HEK293T (cell line): ENCODE measurements at regions not wholly inside any gene's neighbourhood (a gene's known extent, or its start where the extent isn't known, plus 50 kb on each side); places are given as distances from the start of the nearest gene placed in this dataset.

Source experiments
- CTCF ChIA-PET: fragments of 350-600 bp; formaldehyde crosslinking; extraction: SDS; loops from one replicate; lab custom pipeline; 2021; ENCODE audit warnings: antibody characterized with exemption, inconsistent platforms; lab: Yijun Ruan, JAX
- POLR2A ChIA-PET: fragments of 350-600 bp; formaldehyde crosslinking; extraction: SDS; loops from one replicate; lab custom pipeline; 2020; ENCODE audit warnings: antibody characterized with exemption, inconsistent platforms; lab: Yijun Ruan, JAX
- DNase-seq: peaks from one replicate; pipeline ENCODE4 v3.0.0; 2012; ENCODE audit warnings: mixed read lengths; ENCODE audit errors: extremely low spot score
- ARNT ChIP-seq: fragments of 450-650 bp; IDR thresholded peaks from 2 replicates; pipeline ENCODE4 v1.6.1; 2017; ENCODE audit warnings: mild to moderate bottlenecking
- BHLHE40 ChIP-seq: fragments of 450-650 bp; IDR thresholded peaks from 2 replicates; pipeline ENCODE4 v1.6.1; 2016; ENCODE audit warnings: mild to moderate bottlenecking, moderate library complexity, borderline replicate concordance
- CTBP1 ChIP-seq: fragments of 450-650 bp; IDR thresholded peaks from 2 replicates; pipeline ENCODE4 v1.6.1; 2016; ENCODE audit warnings: borderline replicate concordance
- ELF4 ChIP-seq: fragments of 450-650 bp; IDR thresholded peaks from 2 replicates; pipeline ENCODE4 v1.6.1; 2017; ENCODE audit warnings: antibody characterized with exemption
- FOXA1 ChIP-seq: fragments of 450-650 bp; IDR thresholded peaks from 2 replicates; pipeline ENCODE4 v1.6.1; 2016; ENCODE audit warnings: mild to moderate bottlenecking
- FOXK2 ChIP-seq: fragments of 450-650 bp; IDR thresholded peaks from 2 replicates; pipeline ENCODE4 v1.6.1; 2016; ENCODE audit warnings: mild to moderate bottlenecking
- FOXM1 ChIP-seq: fragments of 450-650 bp; IDR thresholded peaks from 2 replicates; pipeline ENCODE4 v1.6.1; 2017; ENCODE audit warnings: mild to moderate bottlenecking, borderline replicate concordance
- HDGF ChIP-seq: fragments of 450-650 bp; IDR thresholded peaks from 2 replicates; pipeline ENCODE4 v1.6.1; 2017; ENCODE audit warnings: antibody characterized with exemption, borderline replicate concordance
- L3MBTL2 ChIP-seq: fragments of 450-650 bp; conservative IDR thresholded peaks from 2 replicates; pipeline ENCODE4 v1.6.1; 2016; ENCODE audit warnings: mild to moderate bottlenecking
- LEF1 ChIP-seq: fragments of 450-650 bp; IDR thresholded peaks from 2 replicates; pipeline ENCODE4 v1.6.1; 2017; ENCODE audit warnings: mild to moderate bottlenecking, borderline replicate concordance
- NFRKB ChIP-seq: fragments of 450-650 bp; IDR thresholded peaks from 2 replicates; pipeline ENCODE4 v1.6.1; 2016; ENCODE audit warnings: mild to moderate bottlenecking, moderate library complexity
- PKNOX1 ChIP-seq: fragments of 450-650 bp; IDR thresholded peaks from 2 replicates; pipeline ENCODE4 v1.6.1; 2016
- SP1 ChIP-seq: fragments of 450-650 bp; IDR thresholded peaks from 2 replicates; pipeline ENCODE4 v1.6.1; 2017
- SUZ12 ChIP-seq: fragments of 450-650 bp; IDR thresholded peaks from 2 replicates; pipeline ENCODE4 v1.6.1; 2016; ENCODE audit warnings: mild to moderate bottlenecking
- TARDBP ChIP-seq: fragments of 450-650 bp; IDR thresholded peaks from 2 replicates; pipeline ENCODE4 v1.6.1; 2016
- ZNF384 ChIP-seq: fragments of 450-650 bp; IDR thresholded peaks from 2 replicates; pipeline ENCODE4 v1.6.1; 2016

DNA sequence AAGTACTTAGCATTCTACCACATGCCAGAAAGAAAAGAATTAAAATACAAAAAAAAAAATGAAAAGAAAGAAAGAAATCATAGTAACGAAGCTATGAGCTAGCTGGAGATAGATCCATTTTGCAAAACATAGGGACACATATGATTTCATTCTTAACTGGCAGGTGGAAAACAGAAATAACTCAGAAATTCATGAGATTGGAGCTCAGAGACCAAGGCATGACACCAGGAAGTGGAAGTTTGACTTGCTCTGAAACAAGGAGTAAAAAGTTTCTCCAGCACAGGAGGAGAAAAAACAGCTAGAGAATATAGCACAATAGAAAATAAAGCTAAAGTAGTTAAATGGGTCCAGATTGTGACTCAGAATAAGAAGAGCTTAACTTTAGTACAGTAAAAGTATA, 278.1 kb downstream of the ZEB2 start:
- no peak for DNase-seq
- no peak for TF ChIP-seq SP1
- TF ChIP-seq NFRKB: no peak
- TF ChIP-seq ZNF384: no peak
- TF ChIP-seq TARDBP: no peak
- TF ChIP-seq SUZ12: no peak
- no peak for TF ChIP-seq BHLHE40
- TF ChIP-seq FOXM1: no peak
- no peak for TF ChIP-seq PKNOX1
- TF ChIP-seq CTBP1: no peak
- no peak for TF ChIP-seq ARNT
- TF ChIP-seq ELF4: no peak
- TF ChIP-seq HDGF: no peak
- no peak for TF ChIP-seq L3MBTL2
- no peak for TF ChIP-seq LEF1
- no peak for TF ChIP-seq FOXK2
- TF ChIP-seq FOXA1: no peak
- POLR2A ChIA-PET: no interaction called here
- CTCF ChIA-PET: interaction anchor here (0.6 kb wide), 1 partner anchor 206 kb away, joined by 3 read pairs; no protein-coding TSS in a partner anchor

DNA sequence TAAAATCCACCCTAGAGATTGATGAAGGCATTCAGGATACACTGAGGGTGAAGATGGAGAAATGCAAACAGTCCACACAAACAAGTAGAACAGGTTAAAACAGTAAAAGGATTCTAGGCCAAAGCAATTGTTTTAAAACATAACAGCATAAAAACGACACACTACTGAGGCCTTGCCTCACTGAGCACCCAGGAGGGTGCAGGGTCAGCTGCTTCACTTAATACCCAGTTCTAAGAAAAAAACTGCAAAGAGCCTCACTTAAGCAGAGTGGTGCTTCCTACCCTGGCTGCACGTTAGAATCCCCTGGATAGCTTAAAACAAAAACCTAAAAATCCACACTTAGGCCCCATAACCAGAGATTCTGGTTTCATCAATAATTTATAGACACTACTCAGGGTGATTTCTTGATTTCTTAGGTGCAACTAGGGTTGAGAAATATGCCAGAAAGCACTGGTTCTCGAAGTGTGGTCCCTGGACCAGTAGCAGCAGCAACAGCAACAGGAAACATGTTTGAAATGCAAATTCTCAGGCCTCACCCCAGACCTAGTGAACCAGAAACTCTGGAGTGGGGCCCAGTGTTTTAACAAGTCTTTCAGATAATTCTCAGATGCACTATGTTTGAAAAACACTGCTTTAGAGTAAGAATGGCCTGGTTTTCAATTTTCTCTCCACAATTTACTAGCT, 279.1 kb downstream of the ZEB2 start:
- ChIA-PET CTCF (no interaction called here), POLR2A (no interaction called here)
- no peak for DNase-seq
- TF ChIP-seq ZNF384 (no peak), BHLHE40 (no peak), HDGF (no peak), SP1 (no peak), TARDBP (no peak), NFRKB (no peak), PKNOX1 (no peak), FOXA1 (no peak), CTBP1 (no peak), ELF4 (no peak)

DNA sequence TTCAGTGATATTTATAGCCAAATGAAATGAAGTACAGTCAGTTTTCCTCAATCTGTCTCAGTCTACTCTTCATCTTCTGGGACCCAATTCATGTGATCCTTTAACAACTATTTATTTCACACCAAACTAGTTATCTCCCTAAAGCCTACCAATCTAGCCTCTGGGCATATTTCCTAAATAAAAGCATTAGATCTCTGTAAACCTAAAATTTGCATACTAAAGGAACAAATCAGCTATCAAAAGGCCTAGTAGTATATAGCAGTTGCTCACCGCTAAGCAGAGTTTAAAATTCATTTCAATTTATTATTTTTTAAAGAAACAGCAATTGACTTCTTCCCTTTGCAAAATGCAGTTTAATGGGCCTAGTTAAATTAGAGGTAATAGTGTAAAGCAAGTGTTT, 280.2 kb downstream of the ZEB2 start:
- TF ChIP-seq FOXM1: no peak
- no peak for TF ChIP-seq SUZ12
- no peak for TF ChIP-seq ARNT
- TF ChIP-seq ELF4: no peak
- no peak for TF ChIP-seq FOXA1
- TF ChIP-seq CTBP1: no peak
- no peak for TF ChIP-seq HDGF
- no peak for TF ChIP-seq TARDBP
- no peak for TF ChIP-seq SP1
- no peak for TF ChIP-seq LEF1
- TF ChIP-seq L3MBTL2: no peak
- CTCF ChIA-PET: no interaction called here
- POLR2A ChIA-PET: no interaction called here
- no peak for DNase-seq

GRCh38 chr2:144239306-144239705, 280.6 kb downstream of the ZEB2 start:
- ChIA-PET CTCF (no interaction called here), POLR2A (no interaction called here)
- no peak for TF ChIP-seq HDGF
- no peak for TF ChIP-seq BHLHE40
- no peak for DNase-seq

DNA sequence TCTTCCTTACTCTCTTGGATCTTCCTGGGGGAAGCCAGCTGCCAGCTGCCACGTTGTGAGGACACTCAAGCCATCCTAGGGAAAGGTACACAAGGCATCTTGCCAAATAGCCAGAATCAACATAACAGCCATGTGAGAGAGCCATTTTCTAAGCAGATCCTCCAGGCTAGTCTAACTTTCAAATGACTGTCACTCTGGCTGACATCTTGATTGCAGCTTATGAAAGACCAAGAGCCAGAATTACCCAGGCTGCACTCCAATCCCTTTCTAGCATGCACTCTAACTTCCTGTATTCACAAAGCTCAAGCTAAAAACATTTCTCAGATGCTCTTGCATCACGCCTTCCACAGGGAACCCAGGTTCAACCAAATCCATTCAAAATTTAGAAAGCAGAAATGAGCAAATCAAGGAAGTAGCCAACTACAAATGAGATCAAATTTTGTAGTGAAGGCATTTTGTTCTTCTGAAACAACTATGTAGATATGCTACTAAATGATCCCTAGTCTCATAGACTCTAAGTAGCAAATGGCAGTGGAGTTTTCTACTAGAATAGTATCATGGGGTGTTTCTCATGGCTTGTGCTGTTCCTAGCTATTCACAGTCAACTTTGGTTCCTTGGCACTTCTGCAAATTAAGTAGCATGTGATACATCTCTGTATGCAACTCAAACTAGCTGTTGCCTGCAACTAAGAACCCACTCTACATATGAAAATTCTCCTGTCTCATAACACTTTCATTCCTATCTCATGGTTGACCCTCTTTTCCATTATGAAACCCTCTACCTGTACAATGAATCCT, 281.9 kb downstream of the ZEB2 start:
- CTCF ChIA-PET: no interaction called here

More for the DNA sequence above, 281.9 kb downstream of the ZEB2 start:
- no peak for DNase-seq
- TF ChIP-seq ARNT (no peak), NFRKB (no peak), ELF4 (no peak), CTBP1 (no peak), PKNOX1 (no peak), LEF1 (no peak), BHLHE40 (no peak), FOXK2 (no peak), FOXA1 (no peak), SP1 (no peak)
- POLR2A ChIA-PET: no interaction called here
